ENCODE measurements at regions not wholly inside any gene's neighbourhood (a gene's known extent, or its start where the extent isn't known, plus 50 kb on each side); places are given as distances from the start of the nearest gene placed in this dataset.

DNA sequence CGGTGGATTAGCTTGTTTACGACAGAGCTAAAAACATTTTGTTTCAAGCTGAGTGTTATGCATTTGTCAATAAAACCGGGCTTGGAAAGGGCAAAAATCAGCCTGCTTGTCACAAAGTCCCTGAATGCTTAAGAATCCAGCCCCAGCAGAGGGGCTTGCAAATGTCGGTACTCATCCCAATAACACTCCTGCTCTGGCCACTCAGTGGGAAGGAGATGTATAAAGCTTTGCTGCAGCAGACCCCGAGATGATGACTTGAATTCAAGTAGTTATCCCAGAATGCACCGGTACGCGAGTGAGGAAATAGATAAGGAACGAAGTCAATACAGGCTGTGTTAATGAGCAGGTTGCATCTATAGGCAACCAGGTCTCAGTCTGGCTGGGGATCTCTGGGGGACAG is 662.3 kb downstream of the CCSER2 start:
- intact Hi-C loops (cut with micrococcal nuclease): no loop called here
- BruUV-seq (replicated peaks): no TSS peak
- no peak for TF ChIP-seq ZNF830 (CRISPR knock-in tag; IDR thresholded peaks at IDR 0.05)
- no peak overlapping the region for H2AFZ ChIP-seq (ENCODE audit: low read depth, low read length)
- H3K4me1 ChIP-seq (replicated peaks in 1 of 2; ENCODE audit: control insufficient read depth in 2 of 2, insufficient read depth in 2 of 2, low read length in 2 of 2): no peaks in the 10 kb centered on the region
- no peak for FAIRE-seq
- H3K27ac ChIP-seq (ENCODE audit: extremely low read depth, low read depth, low read length): no peak overlapping the region
- H3K9me3 ChIP-seq (replicated peaks; ENCODE audit: control insufficient read depth, insufficient read depth, low read depth, low read length): no peaks in the 10 kb centered on the region
- H3K36me3 ChIP-seq (ENCODE audit: control insufficient read depth, insufficient read depth, low read length): no peaks in the 10 kb centered on the region
- no peak for ATAC-seq
- no peak overlapping the region for H3K4me3 ChIP-seq
- H3K9ac ChIP-seq (ENCODE audit: insufficient read depth in 1 of 2, low read depth in 2 of 2, low read length in 2 of 2): no peak overlapping the region
- H3K9me1 ChIP-seq (ENCODE audit: control insufficient read depth, insufficient read depth, low read length): no peaks in the 10 kb centered on the region
- WGBS (ENCODE audit: insufficient coverage, low coverage, missing lambda C conversion rate): under 1% methylated on average over 9 of the region's 9 CpGs
- H3K4me2 ChIP-seq (ENCODE audit: insufficient read depth, low read length): no peak overlapping the region
- in situ Hi-C loops (cut with MboI): no loop called here
- H3K27me3 ChIP-seq (ENCODE audit: control insufficient read depth in 2 of 2, insufficient read depth in 2 of 2, low read length in 2 of 2): no peaks in the 10 kb centered on the region
- no peaks in the 10 kb centered on the region for H3K79me2 ChIP-seq (ENCODE audit: control insufficient read depth, insufficient read depth, low read length)
- POLR2A ChIA-PET: interaction anchor here (1.1 kb wide), 1 partner anchor 22 kb away, joined by 4 read pairs; no protein-coding TSS in a partner anchor
- no peaks in the 10 kb centered on the region for H4K20me1 ChIP-seq (replicated peaks; ENCODE audit: control insufficient read depth, insufficient read depth, low read length)
- DNase-seq (ENCODE audit: extremely low read depth in 1 of 4, low spot score in 3 of 4): no peak
- CTCF ChIA-PET (ENCODE audit: low intra/inter-chr PET ratio): no interaction called here

DNA sequence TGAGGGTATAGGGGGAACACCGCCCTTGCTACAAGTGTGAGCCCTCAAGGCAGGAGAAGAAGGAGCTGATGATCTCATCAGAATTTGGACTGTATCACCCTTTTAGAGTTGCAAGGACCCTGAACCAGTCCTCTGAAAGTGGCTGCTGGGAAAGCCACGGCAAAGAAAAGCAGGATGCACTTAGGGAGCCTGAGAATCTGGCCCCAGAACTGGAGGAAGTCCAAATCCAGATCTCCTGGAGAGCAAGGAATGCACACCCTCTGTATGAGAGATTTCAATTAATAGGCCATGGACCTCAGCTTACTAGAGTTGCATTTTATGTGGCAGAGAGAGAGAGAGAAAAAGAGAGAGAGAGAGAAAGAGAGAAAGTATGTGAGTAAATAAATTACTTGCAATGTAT is 662.9 kb downstream of the CCSER2 start:
- ChIA-PET POLR2A (interaction anchor here (1.1 kb wide), 1 partner anchor 22 kb away, joined by 4 read pairs; no protein-coding TSS in a partner anchor), CTCF (ENCODE audit: low intra/inter-chr PET ratio) (no interaction called here)
- Histone ChIP-seq H3K4me3 (no peak overlapping the region), H3K36me3 (ENCODE audit: control insufficient read depth, insufficient read depth, low read length) (no peaks in the 10 kb centered on the region), H3K4me2 (ENCODE audit: insufficient read depth, low read length) (no peak overlapping the region), H3K9me3 (replicated peaks; ENCODE audit: control insufficient read depth, insufficient read depth, low read depth, low read length) (no peaks in the 10 kb centered on the region), H3K27me3 (ENCODE audit: control insufficient read depth in 2 of 2, insufficient read depth in 2 of 2, low read length in 2 of 2) (no peaks in the 10 kb centered on the region), H3K79me2 (ENCODE audit: control insufficient read depth, insufficient read depth, low read length) (no peaks in the 10 kb centered on the region), H3K4me1 (replicated peaks in 1 of 2; ENCODE audit: control insufficient read depth in 2 of 2, insufficient read depth in 2 of 2, low read length in 2 of 2) (no peaks in the 10 kb centered on the region), H3K9ac (ENCODE audit: insufficient read depth in 1 of 2, low read depth in 2 of 2, low read length in 2 of 2) (no peak overlapping the region), H3K9me1 (ENCODE audit: control insufficient read depth, insufficient read depth, low read length) (no peaks in the 10 kb centered on the region), H4K20me1 (replicated peaks; ENCODE audit: control insufficient read depth, insufficient read depth, low read length) (no peaks in the 10 kb centered on the region), H3K27ac (ENCODE audit: extremely low read depth, low read depth, low read length) (no peak overlapping the region), H2AFZ (ENCODE audit: low read depth, low read length) (no peak overlapping the region)
- 3% methylated on average over 2 of the region's 2 CpGs for WGBS (ENCODE audit: insufficient coverage, low coverage, missing lambda C conversion rate)
- DNase-seq (ENCODE audit: extremely low read depth in 1 of 4, low spot score in 3 of 4) (no peak), FAIRE-seq (no peak), ATAC-seq (no peak)
- BruUV-seq (replicated peaks): no TSS peak
- intact Hi-C loops (cut with micrococcal nuclease) (no loop called here), in situ Hi-C loops (cut with MboI) (no loop called here)
- TF ChIP-seq ZNF324 (CRISPR knock-in tag; IDR thresholded peaks at IDR 0.05) (no peak), PTRF (tag; IDR thresholded peaks at IDR 0.05) (no peak), ATF7 (IDR thresholded peaks at IDR 0.05) (no peak), ZNF77 (CRISPR knock-in tag; IDR thresholded peaks at IDR 0.05) (no peak), ZNF12 (CRISPR knock-in tag; IDR thresholded peaks at IDR 0.05) (no peak), ZNF274 (IDR thresholded peaks at IDR 0.05; ENCODE audit: borderline replicate concordance, low read depth, low read length) (no peak), POLR2AphosphoS2 (IDR thresholded peaks at IDR 0.05; ENCODE audit: low read length) (no peak), ZNF445 (CRISPR knock-in tag; IDR thresholded peaks at IDR 0.05; ENCODE audit: low read depth) (no peak)
- TF ChIP-seq, protein P1, sequence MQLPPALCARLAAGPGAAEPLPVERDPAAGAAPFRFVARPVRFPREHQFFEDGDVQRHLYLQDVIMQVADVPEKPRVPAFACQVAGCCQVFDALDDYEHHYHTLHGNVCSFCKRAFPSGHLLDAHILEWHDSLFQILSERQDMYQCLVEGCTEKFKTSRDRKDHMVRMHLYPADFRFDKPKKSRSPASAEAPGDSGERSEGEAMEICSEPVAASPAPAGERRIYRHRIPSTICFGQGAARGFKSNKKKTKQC (CRISPR knock-in tag; IDR thresholded peaks at IDR 0.05): no peak
- TF ChIP-seq, protein P2, sequence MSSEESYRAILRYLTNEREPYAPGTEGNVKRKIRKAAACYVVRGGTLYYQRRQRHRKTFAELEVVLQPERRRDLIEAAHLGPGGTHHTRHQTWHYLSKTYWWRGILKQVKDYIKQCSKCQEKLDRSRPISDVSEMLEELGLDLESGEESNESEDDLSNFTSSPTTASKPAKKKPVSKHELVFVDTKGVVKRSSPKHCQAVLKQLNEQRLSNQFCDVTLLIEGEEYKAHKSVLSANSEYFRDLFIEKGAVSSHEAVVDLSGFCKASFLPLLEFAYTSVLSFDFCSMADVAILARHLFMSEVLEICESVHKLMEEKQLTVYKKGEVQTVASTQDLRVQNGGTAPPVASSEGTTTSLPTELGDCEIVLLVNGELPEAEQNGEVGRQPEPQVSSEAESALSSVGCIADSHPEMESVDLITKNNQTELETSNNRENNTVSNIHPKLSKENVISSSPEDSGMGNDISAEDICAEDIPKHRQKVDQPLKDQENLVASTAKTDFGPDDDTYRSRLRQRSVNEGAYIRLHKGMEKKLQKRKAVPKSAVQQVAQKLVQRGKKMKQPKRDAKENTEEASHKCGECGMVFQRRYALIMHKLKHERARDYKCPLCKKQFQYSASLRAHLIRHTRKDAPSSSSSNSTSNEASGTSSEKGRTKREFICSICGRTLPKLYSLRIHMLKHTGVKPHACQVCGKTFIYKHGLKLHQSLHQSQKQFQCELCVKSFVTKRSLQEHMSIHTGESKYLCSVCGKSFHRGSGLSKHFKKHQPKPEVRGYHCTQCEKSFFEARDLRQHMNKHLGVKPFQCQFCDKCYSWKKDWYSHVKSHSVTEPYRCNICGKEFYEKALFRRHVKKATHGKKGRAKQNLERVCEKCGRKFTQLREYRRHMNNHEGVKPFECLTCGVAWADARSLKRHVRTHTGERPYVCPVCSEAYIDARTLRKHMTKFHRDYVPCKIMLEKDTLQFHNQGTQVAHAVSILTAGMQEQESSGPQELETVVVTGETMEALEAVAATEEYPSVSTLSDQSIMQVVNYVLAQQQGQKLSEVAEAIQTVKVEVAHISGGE (CRISPR knock-in tag; IDR thresholded peaks at IDR 0.05): no peak

All from K562 (cell line).